ENCODE measurements at regions not wholly inside any gene's neighbourhood (a gene's known extent, or its start where the extent isn't known, plus 50 kb on each side); places are given as distances from the start of the nearest gene placed in this dataset.

DNA sequence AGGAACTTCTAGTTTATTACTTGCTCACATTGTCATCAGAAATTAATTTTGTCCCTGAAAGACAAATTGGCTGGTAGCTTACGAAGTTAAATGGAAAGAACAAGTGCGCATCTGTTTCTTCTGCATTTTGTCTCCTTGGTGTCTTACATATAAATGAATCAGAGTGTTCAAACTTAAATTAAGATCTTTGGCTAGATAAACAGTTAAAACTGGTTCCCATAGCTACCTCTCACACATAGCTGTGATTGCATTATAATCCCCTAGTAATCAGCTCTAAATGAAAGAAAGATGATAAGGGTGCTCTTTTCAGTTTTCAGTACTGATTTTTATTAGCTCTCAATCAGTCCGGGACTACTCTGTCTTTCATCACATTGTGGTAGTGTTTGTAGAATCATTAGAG, 124.2 kb upstream of the LMO4 start:
- Histone ChIP-seq H3K9me1 (ENCODE audit: control insufficient read depth, insufficient read depth, low read length) (no peaks in the 10 kb centered on the region), H2AFZ (ENCODE audit: low read depth, low read length) (no peak overlapping the region), H3K79me2 (ENCODE audit: control insufficient read depth, insufficient read depth, low read length) (no peaks in the 10 kb centered on the region), H3K9ac (ENCODE audit: insufficient read depth in 1 of 2, low read depth in 2 of 2, low read length in 2 of 2) (no peak overlapping the region), H3K36me3 (ENCODE audit: control insufficient read depth, insufficient read depth, low read length) (no peaks in the 10 kb centered on the region), H3K9me3 (replicated peaks; ENCODE audit: control insufficient read depth, insufficient read depth, low read depth, low read length) (no peaks in the 10 kb centered on the region), H3K27ac (ENCODE audit: extremely low read depth, low read depth, low read length) (no peak overlapping the region), H3K4me3 (no peak overlapping the region), H4K20me1 (replicated peaks; ENCODE audit: control insufficient read depth, insufficient read depth, low read length) (no peaks in the 10 kb centered on the region; the same call in 1 of the 2 replicates), H3K4me1 (replicated peaks in 1 of 2; ENCODE audit: control insufficient read depth in 2 of 2, insufficient read depth in 2 of 2, low read length in 2 of 2) (no peaks in the 10 kb centered on the region), H3K27me3 (ENCODE audit: control insufficient read depth in 2 of 2, insufficient read depth in 2 of 2, low read length in 2 of 2) (peaks cover 19 to 42% of the 10 kb centered on the region in 2 experiments), H3K4me2 (ENCODE audit: insufficient read depth, low read length) (no peak overlapping the region)
- intact Hi-C loops (cut with micrococcal nuclease) = no loop called here
- ATAC-seq (no peak), DNase-seq (ENCODE audit: extremely low read depth in 1 of 4, low spot score in 3 of 4) (no peak), FAIRE-seq (no peak)
- ChIA-PET CTCF (ENCODE audit: low intra/inter-chr PET ratio) (no interaction called here), POLR2A (no interaction called here)
- BruUV-seq (replicated peaks) = no TSS peak
- TF ChIP-seq RBM15 (IDR thresholded peaks at IDR 0.05; ENCODE audit: insufficient read depth, low read length) = no peak
- TF ChIP-seq NR2F6 (CRISPR knock-in tag; IDR thresholded peaks at IDR 0.05) = no peak
- no peak for TF ChIP-seq STAG1 (CRISPR knock-in tag; IDR thresholded peaks at IDR 0.05; ENCODE audit: borderline replicate concordance)
- TF ChIP-seq GATAD2A (IDR thresholded peaks at IDR 0.05) = no peak
- TF ChIP-seq SOX6 (IDR thresholded peaks at IDR 0.05) = no peak
- no peak for TF ChIP-seq WHSC1 (IDR thresholded peaks at IDR 0.05; ENCODE audit: low read length)
- TF ChIP-seq HOXB6 (CRISPR knock-in tag; IDR thresholded peaks at IDR 0.05; ENCODE audit: borderline replicate concordance) = no peak
- no peak for TF ChIP-seq ELF4 (CRISPR knock-in tag; IDR thresholded peaks at IDR 0.05)
- no peak for TF ChIP-seq ZFX (CRISPR knock-in tag; IDR thresholded peaks at IDR 0.05)
- no peak for TF ChIP-seq BCL6 (CRISPR knock-in tag; IDR thresholded peaks at IDR 0.05)
- WGBS (ENCODE audit: insufficient coverage, low coverage, missing lambda C conversion rate) = 20% methylated on average over 3 of the region's 3 CpGs
- in situ Hi-C loops (cut with MboI) = no loop called here
